Esophagus muscularis mucosa (tissue), 3 donors: ENCODE measurements at regions not wholly inside any gene's neighbourhood (a gene's known extent, or its start where the extent isn't known, plus 50 kb on each side); places are given as distances from the start of the nearest gene placed in this dataset.

ENCODE experiments used
- CTCF ChIP-seq, 3 experiments: fragments of 200-600 bp in 2 of 3; fragments of 450-650 bp in 1 of 3; sonication (generic) in 2 of 3; IDR thresholded peaks; one replicate each; pipeline ENCODE4 v1.5.1; 2017 to 2019; ENCODE audit warnings: antibody characterized with exemption in 3 of 3, mild to moderate bottlenecking in 2 of 3, moderate library complexity in 1 of 3
- POLR2A ChIP-seq: fragments of 450-650 bp; IDR thresholded peaks from one replicate; pipeline ENCODE4 v1.6.1; 2017; ENCODE audit warnings: antibody characterized with exemption, moderate library complexity, mild to moderate bottlenecking, low read depth

- TF ChIP-seq CTCF (IDR thresholded peaks at IDR 0.05) (no peak), POLR2A (no peak)
Measured at GRCh38 chr5:117741655-117742206, 1167.1 kb upstream of the SEMA6A start.
